Karpas-422 (cell line): ENCODE measurements at regions not wholly inside any gene's neighbourhood (a gene's known extent, or its start where the extent isn't known, plus 50 kb on each side); places are given as distances from the start of the nearest gene placed in this dataset.

ENCODE experiments used
- DNase-seq: peaks from one replicate; pipeline ENCODE4 v3.0.0-alpha.2; 2015
- H2AFZ ChIP-seq: fragments of 200-600 bp; sonication (generic); 2 replicates; pipeline ENCODE4 v1.6.1; 2014; ENCODE audit warnings: antibody characterized with exemption, low read length, mixed read lengths
- H3K27ac ChIP-seq: fragments of 200-600 bp; sonication (generic); 2 replicates; pipeline ENCODE4 v1.5.1; 2014; ENCODE audit warnings: mild to moderate bottlenecking, low read length, moderate library complexity
- H3K27me3 ChIP-seq: fragments of 200-600 bp; sonication (generic); 2 replicates; pipeline ENCODE4 v1.6.1; 2014; ENCODE audit warnings: low read length, mixed read lengths
- H3K36me3 ChIP-seq: fragments of 200-600 bp; sonication (generic); 2 replicates; pipeline ENCODE4 v1.6.1; 2014; ENCODE audit warnings: low read length, mixed read lengths; ENCODE audit not compliant: insufficient read depth
- H3K4me1 ChIP-seq: fragments of 200-600 bp; sonication (generic); 2 replicates; pipeline ENCODE4 v1.6.1; 2014; ENCODE audit warnings: mild to moderate bottlenecking, low read length, mixed read lengths
- H3K4me2 ChIP-seq: fragments of 200-600 bp; sonication (generic); 2 replicates; pipeline ENCODE4 v1.6.1; 2014; ENCODE audit warnings: low read length, low read depth, mild to moderate bottlenecking; ENCODE audit not compliant: poor library complexity, severe bottlenecking
- H3K4me3 ChIP-seq: fragments of 200-600 bp; sonication (generic); 2 replicates; pipeline ENCODE4 v1.5.1; 2014; ENCODE audit warnings: mild to moderate bottlenecking, antibody characterized with exemption, low read length, mixed read lengths
- H3K79me2 ChIP-seq: fragments of 200-600 bp; sonication (generic); 2 replicates; pipeline ENCODE4 v1.6.1; 2014; ENCODE audit warnings: mild to moderate bottlenecking, low read length, mixed read lengths
- H3K9ac ChIP-seq: fragments of 200-600 bp; sonication (generic); 2 replicates; pipeline ENCODE4 v1.6.0; 2014; ENCODE audit warnings: low read length
- H3K9me2 ChIP-seq: fragments of 200-600 bp; sonication (generic), shearing (Covaris generic); replicated peaks from 2 replicates; pipeline ENCODE4 v1.6.0; 2014; ENCODE audit warnings: mild to moderate bottlenecking, low read length, moderate library complexity; ENCODE audit not compliant: insufficient read depth
- H3K9me3 ChIP-seq: fragments of 300-700, 200-600 bp; sonication (generic); 2 replicates; pipeline ENCODE4 v1.6.1; 2014; ENCODE audit warnings: low read length, mixed read lengths
- H4K20me1 ChIP-seq: fragments of 200-600 bp; sonication (generic); 2 replicates; pipeline ENCODE4 v1.6.1; 2014; ENCODE audit warnings: mild to moderate bottlenecking, antibody characterized with exemption, low read length, low read depth; ENCODE audit not compliant: insufficient read depth

DNA sequence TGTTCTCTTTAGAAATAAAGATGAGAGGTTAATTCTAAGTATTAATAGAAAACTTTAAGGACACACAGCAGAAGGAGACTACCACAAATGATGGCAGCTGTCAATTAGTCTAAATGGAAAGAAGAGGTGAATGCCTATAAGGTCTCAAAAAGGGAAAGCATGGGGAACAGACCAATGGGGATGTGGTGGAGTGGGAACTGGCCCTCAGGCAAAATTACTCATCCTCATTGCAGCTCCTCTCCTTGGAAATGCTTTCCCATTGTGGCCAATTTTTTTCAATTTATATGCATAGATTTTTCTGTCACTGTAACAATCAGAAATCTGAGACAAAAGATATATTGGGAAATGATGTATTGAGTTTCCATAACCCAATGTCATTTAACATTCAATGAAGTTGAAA, 222.9 kb upstream of the DEFB112 start:
- Histone ChIP-seq H3K4me1 (no peaks in the 10 kb centered on the region), H3K36me3 (no peaks in the 10 kb centered on the region), H3K27ac (no peak overlapping the region), H3K27me3 (no peaks in the 10 kb centered on the region), H3K9ac (no peak overlapping the region), H2AFZ (no peak overlapping the region), H3K9me3 (no peaks in the 10 kb centered on the region; the same call in 1 of the 2 replicates), H3K4me3 (no peak overlapping the region), H3K4me2 (no peak overlapping the region), H3K9me2 (no peaks in the 10 kb centered on the region), H4K20me1 (no peaks in the 10 kb centered on the region), H3K79me2 (no peaks in the 10 kb centered on the region)
- no peak for DNase-seq

DNA sequence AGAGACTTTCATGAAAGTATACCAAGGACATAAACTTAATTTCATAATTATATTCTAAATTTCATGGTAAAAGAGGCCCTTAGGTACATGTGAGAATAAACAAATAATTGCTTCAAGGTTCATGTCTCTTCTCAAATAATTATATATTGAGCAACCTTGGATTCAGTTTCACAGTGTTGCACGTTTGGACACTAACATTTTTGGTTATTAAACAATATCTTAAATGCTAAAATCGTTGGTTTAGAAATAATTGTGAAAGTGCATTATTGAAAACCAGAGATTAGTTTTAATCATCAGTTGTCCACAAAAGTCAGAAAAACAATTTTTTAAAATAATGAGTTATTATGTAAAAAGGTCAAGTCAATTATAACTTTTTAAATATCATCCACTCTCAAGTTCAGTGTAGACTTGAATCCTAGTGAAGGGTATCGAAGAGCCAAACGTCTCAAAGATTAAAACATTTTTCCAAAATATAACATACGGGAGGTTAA, 227.1 kb upstream of the DEFB112 start:
- Histone ChIP-seq H3K9me2 (no peaks in the 10 kb centered on the region), H3K4me3 (no peak overlapping the region), H3K79me2 (no peaks in the 10 kb centered on the region), H3K9ac (no peak overlapping the region), H3K27me3 (no peaks in the 10 kb centered on the region), H2AFZ (no peak overlapping the region), H3K27ac (no peak overlapping the region), H4K20me1 (no peaks in the 10 kb centered on the region), H3K4me1 (no peaks in the 10 kb centered on the region), H3K9me3 (no peaks in the 10 kb centered on the region; the same call in 1 of the 2 replicates), H3K36me3 (no peaks in the 10 kb centered on the region), H3K4me2 (no peak overlapping the region)
- DNase-seq = no peak

DNA sequence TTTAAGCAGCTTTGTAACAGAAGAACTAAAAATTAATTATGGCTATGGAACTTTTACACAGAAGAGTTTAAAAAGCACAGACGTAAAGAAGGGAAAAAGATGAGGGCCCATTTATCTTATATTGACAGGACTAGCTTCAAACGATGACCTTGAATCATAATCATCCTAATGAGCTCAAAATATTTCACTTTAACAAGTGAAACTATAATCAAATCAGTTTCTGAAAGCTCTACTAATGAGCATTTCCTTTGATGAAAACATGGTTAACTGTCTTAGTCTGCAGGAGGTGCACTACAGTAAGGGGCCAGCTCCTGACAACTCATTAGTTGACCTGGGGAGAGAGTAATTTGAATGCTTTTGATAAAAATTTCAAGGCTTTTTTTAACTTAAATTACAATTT, 228.0 kb upstream of the DEFB112 start:
- no peaks in the 10 kb centered on the region; the same call in 1 of the 2 replicates for H3K9me3 ChIP-seq
- no peak overlapping the region for H3K9ac ChIP-seq
- H3K27me3 ChIP-seq = no peaks in the 10 kb centered on the region
- no peaks in the 10 kb centered on the region for H4K20me1 ChIP-seq
- H3K4me1 ChIP-seq = no peaks in the 10 kb centered on the region
- H2AFZ ChIP-seq = no peak overlapping the region
- no peaks in the 10 kb centered on the region for H3K36me3 ChIP-seq
- H3K79me2 ChIP-seq = no peaks in the 10 kb centered on the region
- no peak overlapping the region for H3K4me2 ChIP-seq
- no peaks in the 10 kb centered on the region for H3K9me2 ChIP-seq
- no peak overlapping the region for H3K27ac ChIP-seq
- H3K4me3 ChIP-seq = no peak overlapping the region
- DNase-seq = no peak

DNA sequence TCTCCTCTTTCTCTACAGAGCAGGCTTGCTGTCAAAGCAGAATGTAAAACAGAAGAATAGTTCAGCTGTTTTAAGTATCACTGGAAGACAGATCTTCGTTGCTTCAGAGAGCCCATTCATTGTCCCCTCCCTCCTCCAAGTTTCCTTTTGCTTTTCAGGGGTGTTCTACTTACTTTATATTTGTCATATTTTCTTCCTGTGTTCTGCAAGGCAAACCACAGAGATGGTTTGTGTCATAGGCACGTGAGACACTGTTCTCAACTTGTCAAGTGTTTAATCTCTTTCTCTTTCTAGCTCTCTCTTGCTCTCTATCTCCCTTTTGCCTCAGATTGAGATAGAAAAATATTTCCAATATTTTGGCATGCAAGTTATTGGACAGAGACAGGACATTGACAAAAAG, 228.9 kb upstream of the DEFB112 start:
- Histone ChIP-seq H3K4me1 (no peaks in the 10 kb centered on the region), H3K79me2 (no peaks in the 10 kb centered on the region), H3K27me3 (no peaks in the 10 kb centered on the region), H3K9ac (no peak overlapping the region), H3K9me2 (no peaks in the 10 kb centered on the region), H3K9me3 (no peaks in the 10 kb centered on the region; the same call in 1 of the 2 replicates), H3K4me3 (no peak overlapping the region), H4K20me1 (no peaks in the 10 kb centered on the region), H2AFZ (no peak overlapping the region), H3K4me2 (no peak overlapping the region), H3K36me3 (no peaks in the 10 kb centered on the region), H3K27ac (no peak overlapping the region)
- no peak for DNase-seq

DNA sequence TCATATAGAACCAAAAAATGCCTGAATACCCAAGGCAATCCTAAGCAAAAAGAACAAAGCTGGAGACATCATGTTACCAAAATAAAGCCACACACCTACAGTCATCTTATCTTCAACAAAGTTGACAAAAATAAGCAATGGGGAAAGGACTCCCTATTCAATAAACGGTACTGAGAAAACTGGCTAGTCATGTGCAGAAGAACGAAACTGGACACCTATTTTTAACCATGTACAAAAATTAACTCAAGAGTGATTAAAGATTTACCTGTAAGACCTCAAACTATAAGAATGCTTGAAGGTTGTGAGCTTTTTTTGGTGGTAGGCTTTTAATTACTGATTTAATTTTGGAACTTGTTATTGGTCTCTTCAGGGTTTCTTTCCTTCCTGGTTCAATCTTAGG, 236.0 kb upstream of the DEFB112 start:
- Histone ChIP-seq H3K27me3 (no peaks in the 10 kb centered on the region), H3K4me2 (no peak overlapping the region), H2AFZ (no peak overlapping the region), H3K36me3 (no peaks in the 10 kb centered on the region), H3K4me3 (no peak overlapping the region), H3K9me3 (no peaks in the 10 kb centered on the region; the same call in 1 of the 2 replicates), H3K27ac (no peak overlapping the region), H3K79me2 (no peaks in the 10 kb centered on the region), H3K9ac (no peak overlapping the region), H3K4me1 (no peaks in the 10 kb centered on the region), H3K9me2 (no peaks in the 10 kb centered on the region), H4K20me1 (no peaks in the 10 kb centered on the region)
- no peak for DNase-seq

DNA sequence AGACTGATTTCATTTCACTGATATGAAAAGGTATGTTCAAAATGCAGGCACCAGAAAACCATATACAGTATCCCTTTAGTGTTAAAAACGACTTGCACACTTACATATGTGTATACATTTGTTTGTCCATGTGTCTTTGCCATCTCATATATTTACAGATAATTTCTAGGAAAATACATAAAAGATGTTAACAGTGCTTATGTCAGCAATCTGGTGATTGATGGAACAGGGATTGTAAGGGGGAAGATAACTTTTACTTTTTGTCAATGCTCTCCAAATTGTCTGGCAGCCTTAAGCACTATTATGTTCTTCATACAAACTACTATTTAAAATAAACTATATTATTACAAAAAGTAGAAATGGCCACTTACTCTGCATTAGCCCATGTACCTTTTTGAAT, 238.5 kb upstream of the DEFB112 start:
- no peaks in the 10 kb centered on the region for H3K4me1 ChIP-seq
- no peak overlapping the region for H3K4me2 ChIP-seq
- no peak overlapping the region for H3K4me3 ChIP-seq
- peaks cover 2% of the 10 kb centered on the region; the same call in 1 of the 2 replicates for H3K9me3 ChIP-seq
- H3K36me3 ChIP-seq = no peaks in the 10 kb centered on the region
- H4K20me1 ChIP-seq = no peaks in the 10 kb centered on the region
- H3K9ac ChIP-seq = no peak overlapping the region
- no peaks in the 10 kb centered on the region for H3K27me3 ChIP-seq
- DNase-seq = no peak
- no peak overlapping the region for H3K27ac ChIP-seq
- no peaks in the 10 kb centered on the region for H3K9me2 ChIP-seq
- no peak overlapping the region for H2AFZ ChIP-seq
- H3K79me2 ChIP-seq = no peaks in the 10 kb centered on the region

DNA sequence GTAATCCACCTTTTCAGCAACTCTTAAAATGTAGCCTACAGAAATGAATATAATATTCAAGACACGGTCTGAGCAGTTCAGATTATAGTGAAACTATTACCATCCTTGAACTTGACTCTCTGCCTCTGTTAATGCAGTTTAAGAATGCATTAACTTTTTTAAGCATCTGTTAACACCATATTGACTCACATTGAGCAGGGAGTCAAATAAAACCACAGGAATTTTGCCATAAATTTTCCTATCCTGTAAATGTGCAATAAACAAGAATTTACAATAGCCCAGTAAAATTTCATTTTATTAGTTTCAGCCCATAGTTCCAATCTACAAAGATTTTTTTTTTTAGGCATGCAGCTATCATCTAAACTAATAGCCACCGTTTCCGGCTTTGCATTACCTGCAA, 239.2 kb upstream of the DEFB112 start:
- Histone ChIP-seq H3K27ac (no peak overlapping the region), H3K9me2 (no peaks in the 10 kb centered on the region), H3K9ac (no peak overlapping the region), H3K4me2 (no peak overlapping the region), H3K79me2 (no peaks in the 10 kb centered on the region), H3K4me3 (no peak overlapping the region), H3K9me3 (peaks cover 2% of the 10 kb centered on the region; the same call in 1 of the 2 replicates), H3K27me3 (no peaks in the 10 kb centered on the region), H3K4me1 (no peaks in the 10 kb centered on the region), H2AFZ (no peak overlapping the region), H3K36me3 (no peaks in the 10 kb centered on the region), H4K20me1 (no peaks in the 10 kb centered on the region)
- DNase-seq = no peak

DNA sequence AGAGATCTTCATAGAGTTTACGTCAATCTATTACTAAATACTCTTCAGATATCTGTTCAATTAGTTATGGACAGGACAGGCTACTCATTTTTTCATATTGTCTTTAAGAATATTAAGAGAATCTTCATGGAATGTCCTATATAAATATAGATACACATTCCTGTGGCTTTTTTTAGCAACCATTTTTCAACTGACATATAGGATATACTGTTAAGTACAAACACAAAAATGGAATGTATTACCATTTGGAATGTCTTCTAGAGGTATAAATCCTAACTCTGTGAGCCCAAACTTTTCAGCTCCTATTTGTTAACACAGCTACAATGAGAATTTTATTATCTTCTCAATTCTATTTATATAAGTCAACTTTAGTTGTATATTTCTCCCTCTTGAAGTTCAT, 239.6 kb upstream of the DEFB112 start:
- no peaks in the 10 kb centered on the region for H4K20me1 ChIP-seq
- H3K27ac ChIP-seq = no peak overlapping the region
- H3K9ac ChIP-seq = no peak overlapping the region
- no peak for DNase-seq
- no peak overlapping the region for H3K4me3 ChIP-seq
- H3K4me2 ChIP-seq = no peak overlapping the region
- no peaks in the 10 kb centered on the region for H3K27me3 ChIP-seq
- no peak overlapping the region for H2AFZ ChIP-seq
- H3K9me2 ChIP-seq = no peaks in the 10 kb centered on the region; the same call in 1 of the 2 replicates
- no peaks in the 10 kb centered on the region for H3K36me3 ChIP-seq
- H3K9me3 ChIP-seq = peaks cover 2% of the 10 kb centered on the region; the same call in 1 of the 2 replicates
- H3K4me1 ChIP-seq = no peaks in the 10 kb centered on the region
- no peaks in the 10 kb centered on the region for H3K79me2 ChIP-seq

DNA sequence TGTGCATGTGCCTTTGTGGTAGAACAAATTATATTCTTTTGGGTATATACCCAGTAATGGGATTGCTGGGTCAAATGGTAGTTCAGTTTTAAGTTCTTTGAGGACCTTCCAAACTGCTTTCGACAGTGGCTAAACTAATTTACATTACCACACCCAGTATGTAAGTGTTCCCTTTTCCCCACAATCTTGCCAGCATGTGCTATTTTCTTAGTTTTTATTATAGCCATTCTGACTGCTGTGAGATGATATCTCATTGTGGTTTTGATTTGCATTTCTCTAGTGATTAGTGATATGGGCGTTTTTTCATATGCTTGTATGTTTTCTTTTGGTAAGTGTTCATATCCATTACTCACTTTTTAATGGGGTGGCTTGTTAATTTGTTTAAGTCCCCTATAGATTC, 251.6 kb upstream of the DEFB112 start:
- no peak overlapping the region for H3K4me2 ChIP-seq
- 0 out of 2 replicates have a peak, but pooled peaks cover 3% of the 10 kb centered on the region for H3K9me2 ChIP-seq
- no peaks in the 10 kb centered on the region for H3K27me3 ChIP-seq
- no peak overlapping the region for H3K4me3 ChIP-seq
- no peaks in the 10 kb centered on the region for H3K4me1 ChIP-seq
- no peaks in the 10 kb centered on the region for H3K79me2 ChIP-seq
- DNase-seq = no peak
- no peak overlapping the region for H3K9ac ChIP-seq
- no peaks in the 10 kb centered on the region for H4K20me1 ChIP-seq
- H3K36me3 ChIP-seq = no peaks in the 10 kb centered on the region
- peaks cover 8% of the 10 kb centered on the region; the same call in 1 of the 2 replicates for H3K9me3 ChIP-seq
- no peak overlapping the region for H2AFZ ChIP-seq
- H3K27ac ChIP-seq = no peak overlapping the region
